Activated CD8-positive, alpha-beta memory T cell treated with anti-CD3 and anti-CD28 coated beads, Interleukin-2, amount 10 ng/mL, durations not matched to agents 7 days and 5 days (primary cell): ENCODE measurements at regions not wholly inside any gene's neighbourhood (a gene's known extent, or its start where the extent isn't known, plus 50 kb on each side); places are given as distances from the start of the nearest gene placed in this dataset.
"Not testable (repeated sequence)": the region's sequence is repeated elsewhere in the genome, so short reads cannot be mapped to it uniquely, and the experiment has no call there.

Experiments
- ATAC-seq: fragments of 150-1000 bp; cut with Tn5 transposase; one replicate; pipeline ENCODE4 v1.10.0; 2021; ENCODE audit warnings: moderate library complexity
- CTCF ChIA-PET: fragments of 350-600 bp; sonication (Branson Sonifier 250); formaldehyde crosslinking; loops from one replicate; lab custom pipeline; 2021; ENCODE audit warnings: antibody characterized with exemption; lab: Charles Lee
- DNase-seq: peaks from one replicate; pipeline ENCODE4 v3.0.0-alpha.2; 2020
- H3K27ac Mint-ChIP-seq: one replicate; pipeline ENCODE4 v1.8.0; 2021; ENCODE audit warnings: mild to moderate bottlenecking, mixed read lengths
- H3K27me3 Mint-ChIP-seq: one replicate; pipeline ENCODE4 v1.8.0; 2021; ENCODE audit warnings: mixed read lengths
- H3K36me3 Mint-ChIP-seq: one replicate; pipeline ENCODE4 v1.8.0; 2021; ENCODE audit warnings: mild to moderate bottlenecking, mixed read lengths
- H3K4me1 Mint-ChIP-seq: one replicate; pipeline ENCODE4 v1.8.0; 2021; ENCODE audit warnings: mixed read lengths
- H3K4me3 Mint-ChIP-seq: one replicate; pipeline ENCODE4 v1.8.0; 2021; ENCODE audit warnings: mild to moderate bottlenecking, moderate library complexity, mixed read lengths
- H3K9me3 Mint-ChIP-seq: one replicate; pipeline ENCODE4 v1.8.0; 2022; ENCODE audit warnings: low read depth, mixed read lengths

- Mint-ChIP-seq H3K27ac (no peak overlapping the region), H3K27me3 (peaks cover 20% of the 10 kb centered on the region), H3K4me3 (no peak overlapping the region), H3K36me3 (no peaks in the 10 kb centered on the region), H3K4me1 (no peaks in the 10 kb centered on the region), H3K9me3 (no peaks in the 10 kb centered on the region)
- CTCF ChIA-PET = interaction anchor here (1.1 to 2.8 kb wide), 2 partner anchors 10 to 12 kb away, joined by 4 to 7 read pairs; no protein-coding TSS in a partner anchor
- DNase-seq (no peak), ATAC-seq (no peak)
Measured at GRCh38 chr9:33731142-33731541, 64.2 kb upstream of the PRSS3 start.

GRCh38 chr9:33731625-33732024, 63.7 kb upstream of the PRSS3 start:
- no peak for DNase-seq
- H3K27me3 Mint-ChIP-seq = peaks cover 15% of the 10 kb centered on the region
- no peaks in the 10 kb centered on the region for H3K36me3 Mint-ChIP-seq
- H3K9me3 Mint-ChIP-seq = no peaks in the 10 kb centered on the region
- CTCF ChIA-PET = interaction anchor here (0.6 to 2.8 kb wide), 3 partner anchors 10 to 109 kb away, joined by 3 to 7 read pairs (median 4); no protein-coding TSS in a partner anchor
- H3K27ac Mint-ChIP-seq = no peak overlapping the region
- H3K4me3 Mint-ChIP-seq = no peak overlapping the region
- H3K4me1 Mint-ChIP-seq = no peaks in the 10 kb centered on the region
- ATAC-seq = no peak

GRCh38 chr9:33734247-33734940, 61.0 kb upstream of the PRSS3 start:
- CTCF ChIA-PET = interaction anchor here (1.2 kb wide), 1 partner anchor 43 kb away, joined by 3 read pairs; no protein-coding TSS in a partner anchor
- H3K9me3 Mint-ChIP-seq, ATAC-seq, H3K27me3 Mint-ChIP-seq, H3K27ac Mint-ChIP-seq, H3K36me3 Mint-ChIP-seq, DNase-seq, H3K4me1 Mint-ChIP-seq, H3K4me3 Mint-ChIP-seq: not testable (repeated sequence)

GRCh38 chr9:33734941-33735835, 60.2 kb upstream of the PRSS3 start:
- CTCF ChIA-PET = interaction anchor here (0.9 to 1.2 kb wide), 2 partner anchors 42 to 111 kb away, joined by 3 read pairs; no protein-coding TSS in a partner anchor
- not testable (repeated sequence) for H3K27ac Mint-ChIP-seq, H3K9me3 Mint-ChIP-seq, ATAC-seq, DNase-seq, H3K4me1 Mint-ChIP-seq, H3K4me3 Mint-ChIP-seq, H3K36me3 Mint-ChIP-seq
- peaks cover 11% of the 10 kb centered on the region for H3K27me3 Mint-ChIP-seq

- H3K9me3 Mint-ChIP-seq = no peaks in the 10 kb centered on the region
- H3K27me3 Mint-ChIP-seq = peaks cover 13% of the 10 kb centered on the region
- peaks cover 2% of the 10 kb centered on the region for H3K36me3 Mint-ChIP-seq
- no peak overlapping the region for H3K4me3 Mint-ChIP-seq
- DNase-seq = peak; percentile 62
- H3K4me1 Mint-ChIP-seq = peaks cover 4% of the 10 kb centered on the region
- ATAC-seq = peak; percentile 76
- CTCF ChIA-PET = interaction anchor here (0.7 to 3.5 kb wide), 20 partner anchors 9 to 364 kb away, joined by 3 to 64 read pairs (median 4); no protein-coding TSS in a partner anchor
- no peak overlapping the region for H3K27ac Mint-ChIP-seq
Measured at GRCh38 chr9:33737811-33738606, 57.4 kb upstream of the PRSS3 start.

GRCh38 chr9:33739398-33739797, 56.0 kb upstream of the PRSS3 start:
- H3K27me3 Mint-ChIP-seq = peaks cover 13% of the 10 kb centered on the region
- H3K4me3 Mint-ChIP-seq = no peak overlapping the region
- DNase-seq (no peak), ATAC-seq (no peak)
- H3K9me3 Mint-ChIP-seq = no peaks in the 10 kb centered on the region
- peaks cover 2% of the 10 kb centered on the region for H3K36me3 Mint-ChIP-seq
- H3K27ac Mint-ChIP-seq = no peak overlapping the region
- peaks cover 4% of the 10 kb centered on the region for H3K4me1 Mint-ChIP-seq
- CTCF ChIA-PET = interaction anchor here (0.9 to 3.5 kb wide), 3 partner anchors 10 to 48 kb away, joined by 3 to 64 read pairs (median 6); no protein-coding TSS in a partner anchor

GRCh38 chr9:33740075-33740474, 55.3 kb upstream of the PRSS3 start:
- Mint-ChIP-seq H3K27ac (no peak overlapping the region), H3K4me3 (no peak overlapping the region), H3K36me3 (peaks cover 2% of the 10 kb centered on the region), H3K4me1 (peaks cover 4% of the 10 kb centered on the region), H3K27me3 (peaks cover 13% of the 10 kb centered on the region), H3K9me3 (no peaks in the 10 kb centered on the region)
- no peak for DNase-seq
- no peak for ATAC-seq
- CTCF ChIA-PET = interaction anchor here (1.4 kb wide), 1 partner anchor 39 kb away, joined by 5 read pairs; no protein-coding TSS in a partner anchor

- ATAC-seq, H3K9me3 Mint-ChIP-seq, H3K27ac Mint-ChIP-seq, H3K4me3 Mint-ChIP-seq, H3K4me1 Mint-ChIP-seq, H3K36me3 Mint-ChIP-seq, DNase-seq: not testable (repeated sequence)
- CTCF ChIA-PET = interaction anchor here (1.4 kb wide), 1 partner anchor 38 kb away, joined by 5 read pairs; no protein-coding TSS in a partner anchor
- peaks cover 16% of the 10 kb centered on the region for H3K27me3 Mint-ChIP-seq
Measured at GRCh38 chr9:33740958-33741357, 54.4 kb upstream of the PRSS3 start.

GRCh38 chr9:33742051-33742450, 53.3 kb upstream of the PRSS3 start:
- Mint-ChIP-seq H3K27ac (no peak overlapping the region), H3K9me3 (no peaks in the 10 kb centered on the region), H3K4me1 (peaks cover 4% of the 10 kb centered on the region), H3K27me3 (peaks cover 24% of the 10 kb centered on the region), H3K36me3 (peaks cover 2% of the 10 kb centered on the region), H3K4me3 (no peak overlapping the region)
- CTCF ChIA-PET = no interaction called here
- ATAC-seq = no peak
- DNase-seq = no peak

GRCh38 chr9:33742519-33742918, 52.8 kb upstream of the PRSS3 start:
- CTCF ChIA-PET = no interaction called here
- Mint-ChIP-seq H3K9me3 (no peaks in the 10 kb centered on the region), H3K36me3 (peaks cover 2% of the 10 kb centered on the region), H3K27ac (no peak overlapping the region), H3K4me1 (peaks cover 4% of the 10 kb centered on the region), H3K4me3 (no peak overlapping the region), H3K27me3 (peaks cover 24% of the 10 kb centered on the region)
- ATAC-seq (no peak), DNase-seq (no peak)
